ENCODE measurements at regions not wholly inside any gene's neighbourhood (a gene's known extent, or its start where the extent isn't known, plus 50 kb on each side); places are given as distances from the start of the nearest gene placed in this dataset.

- TF ChIP-seq CTCF (conservative IDR thresholded peaks at IDR 0.05; ENCODE audit: low read depth, low read length) (no peak), EZH2 (IDR thresholded peaks at IDR 0.05; ENCODE audit: low read length, unreplicated experiment) (no peak)
Measured at GRCh38 chr2:147294825-147295392, 549.9 kb upstream of the ACVR2A start.

All from PC-3 (cell line).